Ammon's horn (tissue), 1 donor: ENCODE measurements at regions not wholly inside any gene's neighbourhood (a gene's known extent, or its start where the extent isn't known, plus 50 kb on each side); places are given as distances from the start of the nearest gene placed in this dataset.

ENCODE experiments used
- DNase-seq: peaks from one replicate; pipeline ENCODE4 v3.0.0-alpha.2; 2016; ENCODE audit warnings: low spot score

DNA sequence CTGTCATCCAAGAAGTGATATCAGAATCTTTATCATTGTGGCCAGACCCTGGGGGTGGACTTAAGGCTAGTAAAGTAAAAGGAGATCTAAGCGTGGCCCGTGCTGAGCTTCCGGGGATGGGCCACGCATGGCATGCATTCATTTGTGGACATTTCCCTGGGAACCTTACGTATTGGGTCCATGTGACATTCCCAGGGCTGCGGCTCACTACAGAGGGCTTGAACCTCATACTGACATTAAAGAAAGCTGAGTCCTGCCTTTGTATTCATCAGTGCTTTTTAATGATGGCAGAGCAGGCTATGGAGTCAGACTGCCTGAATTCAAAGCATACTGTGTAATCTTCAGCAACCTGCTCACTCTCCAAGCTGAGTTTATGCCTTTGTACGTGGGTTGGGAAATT is 152.2 kb upstream of the AFDN start:
- DNase-seq = no peak

GRCh38 chr6:167676000-167676665 is 150.6 kb upstream of the AFDN start:
- no peak for DNase-seq

- DNase-seq = peak; percentile 47
These were observed 149.9 kb upstream of the AFDN start for GRCh38 chr6:167676666-167677421.

DNA sequence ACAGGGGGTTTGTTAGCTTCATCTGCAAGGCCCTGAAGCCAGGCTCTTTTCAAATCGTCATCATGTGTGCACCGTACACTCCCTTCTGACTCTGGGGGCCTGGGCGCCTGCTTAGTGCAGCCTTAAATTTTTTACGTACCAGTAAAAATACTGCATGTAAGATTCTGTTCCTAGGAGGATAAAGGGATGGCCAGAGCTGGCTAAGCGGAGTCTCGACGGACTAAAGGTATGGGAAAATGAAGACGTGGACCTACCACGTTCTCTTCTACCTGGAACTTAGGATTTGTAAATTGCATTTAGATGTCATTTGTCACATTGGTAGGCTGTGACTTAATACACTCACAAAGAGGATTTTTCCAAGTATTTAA is 149.3 kb upstream of the AFDN start:
- DNase-seq = no peak

DNA sequence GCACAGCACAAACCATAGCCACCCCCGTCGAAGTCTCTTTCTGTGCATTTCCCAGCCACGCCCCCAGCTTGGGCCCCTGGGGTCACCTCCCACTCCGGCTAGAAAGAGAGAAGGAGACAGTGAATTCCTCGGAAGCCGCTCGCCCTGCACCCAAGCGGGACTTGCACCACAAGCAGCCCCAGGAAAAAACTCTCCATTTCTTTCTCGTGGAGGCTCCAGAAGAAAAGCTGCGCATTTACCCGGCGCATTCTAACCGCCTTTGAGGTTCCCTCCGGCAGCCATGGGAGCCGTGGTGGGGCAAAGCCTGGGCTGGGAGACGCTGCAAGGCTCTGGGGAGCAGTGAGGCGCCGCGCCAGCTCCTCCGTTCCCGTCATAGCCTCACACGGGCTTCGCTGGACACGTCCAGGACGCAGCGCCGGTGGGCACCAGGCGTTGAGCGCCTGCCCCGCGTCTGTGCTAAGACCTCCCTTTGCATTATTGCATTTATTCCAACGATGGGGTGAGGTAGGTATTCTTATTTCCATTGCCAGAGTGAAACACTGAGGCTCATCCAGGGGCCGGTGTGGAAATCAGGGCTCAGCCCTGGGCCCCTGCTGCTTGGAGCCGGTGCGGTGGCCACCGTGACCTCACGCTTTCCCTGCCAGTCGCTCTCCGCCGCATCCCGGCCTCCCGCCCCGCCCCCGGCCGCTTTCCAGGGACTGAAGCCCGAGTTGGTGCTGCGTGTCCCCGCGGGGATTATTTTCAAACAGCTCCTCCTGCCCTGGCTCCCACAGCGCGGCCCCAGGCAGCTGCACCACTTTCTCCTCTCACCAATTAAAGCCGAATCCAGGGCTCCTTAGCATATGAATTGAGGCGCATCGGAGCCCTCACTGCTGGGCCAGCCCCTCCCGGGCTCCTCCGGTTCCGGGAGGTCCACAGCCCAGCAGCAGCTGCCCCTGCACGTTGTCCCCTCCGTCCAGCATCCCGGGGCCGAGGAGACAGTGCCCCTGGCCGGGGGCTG is 148.3 kb upstream of the AFDN start:
- DNase-seq = peak; percentile 68

DNA sequence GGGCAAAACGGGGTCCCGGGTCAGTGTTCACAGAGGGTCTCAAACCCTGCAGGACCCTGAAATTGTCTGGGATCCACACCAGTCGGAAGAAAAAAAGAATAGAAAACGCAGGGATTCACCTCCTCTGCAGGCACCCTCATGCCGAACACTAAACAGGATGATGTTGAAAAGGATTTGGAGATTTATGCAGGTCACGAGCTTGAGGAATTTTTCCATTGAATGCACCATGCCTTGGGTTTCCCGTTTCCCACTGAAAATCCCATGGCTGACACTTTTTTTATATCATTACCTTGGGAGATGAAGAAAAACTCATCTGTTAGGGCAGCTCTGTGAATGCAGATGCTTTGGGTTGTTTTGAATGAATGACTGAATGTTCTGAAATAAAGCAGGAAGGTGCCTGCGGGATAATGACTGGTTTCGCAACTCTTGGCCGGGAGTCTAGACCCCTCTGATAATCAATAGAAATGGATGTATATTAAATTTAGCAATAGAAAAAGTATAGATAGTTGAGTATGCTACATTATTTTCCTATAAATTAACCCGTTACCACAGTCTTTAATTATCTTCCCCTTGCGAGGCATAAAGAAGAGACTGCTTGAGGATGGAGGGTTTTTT is 147.5 kb upstream of the AFDN start:
- DNase-seq = no peak

DNA sequence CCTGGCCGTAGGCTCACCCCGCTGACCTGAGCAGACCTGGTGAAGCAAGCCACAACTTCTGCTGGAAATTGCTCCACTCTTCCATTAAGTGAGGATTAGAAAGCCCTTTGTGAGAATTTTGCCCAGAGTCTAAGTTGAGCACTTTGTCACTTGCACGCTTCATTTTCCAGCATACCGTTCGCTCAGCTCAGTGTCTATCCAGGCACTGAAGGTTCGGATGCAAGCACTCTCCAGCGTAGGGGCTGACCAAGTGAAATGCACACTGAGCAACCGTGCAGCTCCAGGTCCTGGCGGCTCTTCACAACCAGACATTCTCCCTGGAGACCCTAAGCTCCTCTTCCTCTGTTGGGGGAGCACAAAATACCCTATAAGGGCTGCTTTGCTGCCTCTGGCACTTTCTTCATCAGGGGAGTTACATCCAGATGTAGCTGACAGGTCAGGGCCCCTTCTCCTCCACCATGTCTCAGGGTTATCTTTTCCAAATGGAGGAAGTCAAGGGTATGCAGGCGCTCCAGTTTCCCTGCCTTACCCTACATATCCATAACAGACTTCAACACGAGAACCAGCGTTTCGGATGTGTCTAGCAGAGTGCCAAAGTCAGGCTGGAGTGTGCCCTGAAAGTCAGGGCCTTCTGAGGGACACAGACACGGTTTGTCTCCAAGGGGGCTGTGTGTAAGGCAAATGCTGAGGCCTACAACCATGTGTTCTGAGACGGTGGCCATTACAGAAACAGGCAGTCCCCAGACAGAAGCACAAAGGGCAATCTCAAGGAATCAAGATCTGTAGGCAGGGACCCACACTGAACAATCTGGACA is 146.7 kb upstream of the AFDN start:
- no peak for DNase-seq

DNA sequence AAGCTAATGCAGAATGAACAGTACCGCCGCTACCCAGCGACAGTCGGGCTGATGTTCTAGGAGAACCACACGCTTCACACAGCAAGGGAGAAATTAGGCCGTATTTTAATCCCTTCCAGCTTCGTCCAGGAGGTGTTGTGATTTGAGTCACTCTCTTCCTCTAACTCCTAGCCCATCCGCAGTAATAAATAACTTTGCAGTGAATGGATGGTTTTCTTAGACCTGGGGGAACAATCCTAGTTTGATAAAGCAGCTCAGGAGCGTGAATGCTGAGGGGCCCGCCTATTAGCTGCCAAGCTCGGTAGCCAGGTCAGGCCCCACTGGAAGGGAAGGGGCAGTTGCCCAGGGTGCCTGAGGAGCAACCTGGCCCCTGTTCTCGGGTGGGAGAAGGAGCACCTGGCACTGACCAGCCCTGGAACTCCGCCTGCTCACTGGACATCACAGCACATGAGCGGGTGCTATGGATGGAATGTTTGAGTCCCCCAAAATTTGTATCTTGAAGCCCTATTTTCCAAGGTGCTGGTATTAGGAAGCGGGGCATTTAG is 146.0 kb upstream of the AFDN start:
- DNase-seq = no peak

DNA sequence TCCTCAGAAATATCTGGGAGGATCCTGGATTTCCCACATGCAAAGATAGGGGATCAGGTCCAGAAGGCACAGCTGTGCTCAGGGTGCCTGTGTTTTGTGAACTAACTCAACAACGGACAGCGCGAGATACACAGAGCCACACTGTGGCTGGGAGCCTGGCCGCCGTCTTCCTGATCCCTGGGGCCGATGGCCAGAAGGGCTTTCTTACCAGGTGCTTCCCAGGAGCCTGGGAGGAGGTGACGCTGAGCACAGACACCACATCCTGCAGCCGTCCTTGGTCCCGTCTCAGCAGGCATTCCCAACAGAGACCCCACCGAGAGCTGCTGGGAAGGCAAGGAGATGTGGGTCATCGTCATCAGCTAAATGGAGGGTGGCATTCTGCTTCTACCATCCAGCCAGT is 144.6 kb upstream of the AFDN start:
- no peak for DNase-seq

DNA sequence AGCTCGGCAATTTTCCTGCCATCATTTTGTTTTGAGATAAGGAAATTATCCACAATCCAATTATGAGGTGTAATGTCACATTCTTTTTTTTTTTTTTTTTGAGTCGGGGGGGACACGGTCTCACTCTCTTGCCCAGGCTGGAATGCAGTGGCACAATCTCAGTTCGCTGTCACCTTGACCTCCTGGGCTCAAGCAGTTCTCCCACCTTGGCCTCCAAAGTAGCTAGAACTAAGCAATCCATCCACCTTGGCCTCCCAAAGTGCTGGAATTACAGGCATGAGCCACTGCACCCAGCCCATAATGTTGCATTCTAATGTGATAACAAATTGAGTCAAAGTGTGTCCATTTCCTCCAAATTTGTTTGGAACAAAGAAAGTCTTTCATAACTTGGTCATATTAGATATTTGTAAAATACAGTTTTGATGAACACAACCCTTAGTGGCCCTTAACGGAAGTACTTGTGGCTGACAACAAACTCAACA is 144.1 kb upstream of the AFDN start:
- DNase-seq = no peak

GRCh38 chr6:167683028-167683862 is 143.5 kb upstream of the AFDN start:
- peak; percentile 95 for DNase-seq

DNA sequence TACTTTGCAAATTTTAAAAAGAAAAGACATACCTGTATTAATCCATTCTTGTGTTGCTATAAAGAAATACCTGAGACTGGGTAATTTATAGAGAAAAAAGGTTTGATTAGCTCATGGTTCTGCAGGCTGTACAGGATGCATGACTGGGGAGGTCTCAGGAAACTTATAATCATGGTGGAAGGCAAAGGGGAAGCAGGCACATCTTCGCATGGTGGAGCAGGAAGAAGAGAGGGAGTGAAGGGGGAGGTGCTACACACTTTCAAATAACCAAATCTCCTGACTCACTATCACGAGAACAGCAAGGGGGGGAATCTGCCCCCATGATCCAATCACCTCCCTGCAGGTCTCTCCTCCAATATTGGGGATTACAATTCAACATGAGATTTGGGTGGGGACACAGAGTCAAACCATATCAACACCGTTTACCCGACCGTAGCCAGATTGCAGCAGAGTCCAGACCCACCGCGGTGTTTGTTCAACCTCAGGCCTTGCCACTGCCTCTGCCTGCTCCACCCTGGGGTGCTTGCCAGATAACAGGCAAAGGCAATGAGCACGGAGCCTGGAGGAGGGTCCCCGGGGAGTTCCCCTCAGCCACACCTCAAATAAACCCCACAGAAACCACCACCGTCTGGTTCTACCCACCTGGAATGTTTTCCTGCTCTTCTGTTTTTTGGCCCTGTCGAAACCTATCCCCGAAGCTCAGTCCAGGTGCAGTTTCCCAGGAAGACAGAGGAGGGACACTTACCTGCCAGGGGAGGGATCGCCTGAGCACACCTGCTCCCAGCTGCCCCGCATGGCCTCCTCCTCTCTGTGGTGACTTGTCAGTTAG is 142.2 kb upstream of the AFDN start:
- no peak for DNase-seq

GRCh38 chr6:167685654-167686053 is 141.1 kb upstream of the AFDN start:
- no peak for DNase-seq

DNA sequence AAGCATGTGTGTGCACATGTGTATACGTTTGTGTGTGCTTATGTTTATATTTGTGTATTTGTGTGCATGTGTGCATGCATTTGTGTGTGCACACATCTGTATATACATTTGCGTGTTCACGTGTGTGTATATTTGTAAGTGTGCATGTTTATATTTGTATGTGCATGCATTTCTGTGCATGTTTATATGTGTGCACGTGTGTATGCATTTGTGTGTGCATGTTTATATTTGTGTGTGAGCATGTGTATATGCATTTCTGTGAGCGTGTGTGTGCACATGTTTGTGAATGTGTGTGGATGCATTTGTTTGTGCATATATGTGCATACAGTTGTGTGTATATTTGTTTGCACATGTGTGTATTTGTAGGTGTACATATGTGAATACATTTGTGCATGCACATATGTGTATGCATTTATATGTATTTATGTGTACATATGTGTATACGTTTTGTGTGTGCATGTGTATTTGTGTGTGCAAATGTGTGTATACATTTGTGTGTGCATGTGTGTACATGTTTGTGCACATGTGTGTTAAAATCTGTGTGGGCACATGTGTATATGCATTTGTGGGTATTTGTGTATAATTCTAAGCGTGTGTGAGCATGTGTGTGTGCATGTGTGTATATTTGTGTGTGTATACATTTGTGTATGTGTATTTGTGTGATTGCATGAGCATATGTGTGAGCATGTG is 140.4 kb upstream of the AFDN start:
- no peak for DNase-seq

DNA sequence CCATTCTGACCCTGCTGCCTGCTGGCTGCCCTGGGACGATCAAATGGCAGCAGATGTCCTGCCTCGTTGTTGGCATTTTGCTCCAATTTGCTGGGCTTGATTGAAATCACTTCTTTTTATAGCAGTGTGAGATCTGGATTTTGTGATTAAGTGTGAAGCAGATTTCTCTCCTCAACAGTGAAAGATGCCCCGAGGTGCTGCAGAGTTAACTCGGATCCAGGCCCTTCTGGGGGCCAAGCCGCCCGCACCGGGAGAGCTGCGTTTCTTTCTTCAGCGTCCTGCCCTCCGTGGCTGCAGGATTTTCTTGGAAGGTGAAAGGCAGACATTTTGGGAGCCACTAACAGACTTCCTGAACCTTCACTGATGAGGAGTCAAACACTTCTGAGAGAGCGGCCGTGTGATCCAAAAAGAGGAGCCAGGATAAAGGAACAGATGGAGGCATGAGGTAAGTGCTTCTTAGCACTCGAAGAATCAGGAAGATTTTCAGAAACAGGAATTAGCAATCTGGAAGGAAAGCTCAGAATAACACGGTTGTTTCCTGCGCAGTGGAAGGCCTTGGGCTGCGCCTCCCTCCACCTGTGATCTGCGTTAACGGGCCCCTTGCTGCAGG is 139.5 kb upstream of the AFDN start:
- no peak for DNase-seq

DNA sequence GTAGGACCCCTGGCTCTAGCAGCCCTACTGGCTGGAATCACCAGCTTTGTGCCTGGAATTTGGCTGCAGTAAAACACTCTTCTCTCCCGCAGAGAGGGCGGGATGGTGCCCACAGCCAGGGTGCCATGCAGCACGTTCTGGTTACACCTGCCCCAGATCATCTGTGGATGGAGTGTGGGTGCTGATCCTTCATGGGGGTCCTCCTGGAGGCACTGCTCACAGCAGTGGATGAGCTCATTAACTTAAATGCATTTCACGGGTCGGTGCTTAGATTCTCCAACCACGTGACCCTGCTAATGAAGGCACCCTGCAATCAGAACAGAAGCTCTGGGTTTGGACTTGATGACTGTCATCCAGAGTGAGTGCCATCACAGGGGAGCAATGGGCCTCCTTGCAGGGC is 138.6 kb upstream of the AFDN start:
- no peak for DNase-seq

GRCh38 chr6:167689278-167689677 is 137.4 kb upstream of the AFDN start:
- no peak for DNase-seq

- no peak for DNase-seq
These were observed 137.0 kb upstream of the AFDN start for GRCh38 chr6:167689751-167690150.
